ENCODE measurements at regions not wholly inside any gene's neighbourhood (a gene's known extent, or its start where the extent isn't known, plus 50 kb on each side); places are given as distances from the start of the nearest gene placed in this dataset.

- H3K4me1 ChIP-seq = no peaks in the 10 kb centered on the region
- no peaks in the 10 kb centered on the region for H3K9me3 ChIP-seq
- TF ChIP-seq MYC (IDR thresholded peaks at IDR 0.05; ENCODE audit: borderline replicate concordance, low read length) (no peak), NFE2L2 (conservative IDR thresholded peaks at IDR 0.05; ENCODE audit: low read length) (no peak), NR3C1 (IDR thresholded peaks at IDR 0.05) (no peak), TP53 (CRISPR knock-in tag; IDR thresholded peaks at IDR 0.05) (no peak), RARB (CRISPR knock-in tag; IDR thresholded peaks at IDR 0.05) (no peak), ESRRA (IDR thresholded peaks at IDR 0.05; ENCODE audit: borderline replicate concordance, low read length) (no peak), ZSCAN20 (CRISPR knock-in tag; IDR thresholded peaks at IDR 0.05) (no peak)
- H3K4me2 ChIP-seq = no peak overlapping the region
- 35% methylated on average over 3 of the region's 3 CpGs for WGBS (ENCODE audit: missing lambda C conversion rate)
- H3K4me3 ChIP-seq = no peak overlapping the region
- FAIRE-seq = no peak
- DNase-seq (ENCODE audit: low read depth in 1 of 2, low spot score in 1 of 2) = no peak
- H3K27ac ChIP-seq = no peak overlapping the region
- ChIA-PET POLR2A (interaction anchor here (0.5 kb wide), 1 partner anchor 325 kb away, joined by 3 read pairs; no protein-coding TSS in a partner anchor), CTCF (interaction anchor here (0.7 kb wide), 1 partner anchor 305 kb away, joined by 3 read pairs; no protein-coding TSS in a partner anchor)
- no peak for ATAC-seq
These were observed 281.4 kb upstream of the NFE2L3 start for GRCh38 chr7:25870574-25870973.

- WGBS (ENCODE audit: missing lambda C conversion rate) = 14% methylated on average over 3 of the region's 3 CpGs
- no peak overlapping the region for H3K4me3 ChIP-seq
- H3K4me1 ChIP-seq = no peaks in the 10 kb centered on the region
- TF ChIP-seq EHF (CRISPR knock-in tag; IDR thresholded peaks at IDR 0.05) = no peak
- TF ChIP-seq CHD2 (IDR thresholded peaks at IDR 0.05; ENCODE audit: low read length, partially characterized antibody) = no peak
- TF ChIP-seq CBX8 (IDR thresholded peaks at IDR 0.05) = no peak
- TF ChIP-seq TFCP2L1 (CRISPR knock-in tag; IDR thresholded peaks at IDR 0.05) = no peak
- TF ChIP-seq MAZ (IDR thresholded peaks at IDR 0.05; ENCODE audit: borderline replicate concordance, low read depth, low read length) = no peak
- TF ChIP-seq HOXB5 (CRISPR knock-in tag; IDR thresholded peaks at IDR 0.05) = no peak
- no peak for TF ChIP-seq HES2 (IDR thresholded peaks at IDR 0.05)
- FAIRE-seq (no peak), ATAC-seq (no peak), DNase-seq (ENCODE audit: low read depth in 1 of 2, low spot score in 1 of 2) (no peak)
- ChIA-PET POLR2A (no interaction called here), CTCF (interaction anchor here (2.2 kb wide), 1 partner anchor 16 kb away, joined by 7 read pairs; no protein-coding TSS in a partner anchor)
- H3K27ac ChIP-seq = no peak overlapping the region
- H3K9me3 ChIP-seq = peaks cover 5% of the 10 kb centered on the region; the same call in 2 of the 3 replicates
- no peak overlapping the region for H3K4me2 ChIP-seq
These were observed 275.9 kb upstream of the NFE2L3 start for GRCh38 chr7:25876092-25876491.

- TF ChIP-seq RFX5 (IDR thresholded peaks at IDR 0.05) = no peak
- TF ChIP-seq NFE2L2 (conservative IDR thresholded peaks at IDR 0.05; ENCODE audit: low read length) = no peak
- no peak for TF ChIP-seq KDM1A (IDR thresholded peaks at IDR 0.05; ENCODE audit: low read depth)
- TF ChIP-seq CTCF (IDR thresholded peaks at IDR 0.05) = no peak
- no peak for TF ChIP-seq HMGXB4 (CRISPR knock-in tag; IDR thresholded peaks at IDR 0.05; ENCODE audit: borderline replicate concordance)
- no peak for TF ChIP-seq JUNB (IDR thresholded peaks at IDR 0.05)
- TF ChIP-seq GATA3 (IDR thresholded peaks at IDR 0.05; ENCODE audit: borderline replicate concordance) = no peak
- TF ChIP-seq JUN (IDR thresholded peaks at IDR 0.05) = no peak
- TF ChIP-seq TFCP2L1 (CRISPR knock-in tag; IDR thresholded peaks at IDR 0.05) = no peak
- TF ChIP-seq POLR2AphosphoS2 (conservative IDR thresholded peaks at IDR 0.05; ENCODE audit: low read length) = no peak
- TF ChIP-seq E2F6 (IDR thresholded peaks at IDR 0.05; ENCODE audit: borderline replicate concordance, low read depth) = no peak
- TF ChIP-seq ZFP36 (IDR thresholded peaks at IDR 0.05; ENCODE audit: borderline replicate concordance, partially characterized antibody) = no peak
- TF ChIP-seq NR3C1 (IDR thresholded peaks at IDR 0.05) = no peak
- TF ChIP-seq RCOR1 (IDR thresholded peaks at IDR 0.05; ENCODE audit: low read depth, low read length) = no peak
- ChIA-PET POLR2A (no interaction called here), CTCF (interaction anchor here (6.8 kb wide), 1 partner anchor 15 kb away, joined by 52 read pairs; no protein-coding TSS in a partner anchor)
- no peak overlapping the region for H3K4me2 ChIP-seq
- peaks cover 5% of the 10 kb centered on the region; the same call in 2 of the 3 replicates for H3K9me3 ChIP-seq
- DNase-seq (ENCODE audit: low read depth in 1 of 2, low spot score in 1 of 2) (no peak), FAIRE-seq (no peak), ATAC-seq (no peak)
- H3K4me3 ChIP-seq = no peak overlapping the region
- H3K27ac ChIP-seq = no peak overlapping the region
- H3K4me1 ChIP-seq = no peaks in the 10 kb centered on the region
- WGBS (ENCODE audit: missing lambda C conversion rate) = 14% methylated on average over 9 of the region's 9 CpGs
These were observed 273.9 kb upstream of the NFE2L3 start for GRCh38 chr7:25877802-25878789.

Measured in A549 (cell line).